ENCODE measurements at regions not wholly inside any gene's neighbourhood (a gene's known extent, or its start where the extent isn't known, plus 50 kb on each side); places are given as distances from the start of the nearest gene placed in this dataset. TPM values are rescaled to one million over a fixed set of nuclear protein-coding genes. Genes with fewer than 3 reads are reported as not detected.

- H3K36me3 ChIP-seq (replicated peaks; ENCODE audit: insufficient read depth, low read depth) = no peaks in the 10 kb centered on the region
- 82% methylated on average over 3 of the region's 3 CpGs for WGBS (ENCODE audit: low lambda C conversion rate, missing lambda C conversion rate)
- no peak overlapping the region for H3K27ac ChIP-seq
- H3K9me2 ChIP-seq (replicated peaks; ENCODE audit: insufficient read depth) = no peaks in the 10 kb centered on the region
- no peaks in the 10 kb centered on the region for H3K4me1 ChIP-seq (ENCODE audit: insufficient read depth)
- H2AFZ ChIP-seq = no peak overlapping the region
- no peak overlapping the region for H3K4me2 ChIP-seq
- H3K27me3 ChIP-seq = no peaks in the 10 kb centered on the region
- no peaks in the 10 kb centered on the region for H3K9me3 ChIP-seq (ENCODE audit: low read depth)
- no peaks in the 10 kb centered on the region for H4K20me1 ChIP-seq (ENCODE audit: insufficient read depth, poor library complexity, severe bottlenecking)
- no peak for DNase-seq (ENCODE audit: low spot score)
- H3K79me2 ChIP-seq = no peaks in the 10 kb centered on the region
- TF ChIP-seq EZH2phosphoT487 (IDR thresholded peaks at IDR 0.05; ENCODE audit: low read depth, severe bottlenecking, unreplicated experiment) (no peak), CTCF (IDR thresholded peaks at IDR 0.05; ENCODE audit: poor library complexity) (no peak), EZH2 (IDR thresholded peaks at IDR 0.05; ENCODE audit: borderline replicate concordance) (no peak)
- no peak overlapping the region for H3K4me3 ChIP-seq
Observed at GRCh38 chr3:105315815-105316214, 50.9 kb upstream of the ALCAM start.

- Histone ChIP-seq H3K27ac (no peak overlapping the region), H3K4me1 (ENCODE audit: insufficient read depth) (no peaks in the 10 kb centered on the region), H2AFZ (no peak overlapping the region), H3K79me2 (no peaks in the 10 kb centered on the region), H3K4me3 (no peak overlapping the region), H3K9me2 (replicated peaks; ENCODE audit: insufficient read depth) (no peaks in the 10 kb centered on the region), H4K20me1 (ENCODE audit: insufficient read depth, poor library complexity, severe bottlenecking) (no peaks in the 10 kb centered on the region), H3K9me3 (ENCODE audit: low read depth) (no peaks in the 10 kb centered on the region), H3K36me3 (replicated peaks; ENCODE audit: insufficient read depth, low read depth) (no peaks in the 10 kb centered on the region), H3K4me2 (no peak overlapping the region), H3K27me3 (no peaks in the 10 kb centered on the region)
- TF ChIP-seq EZH2 (IDR thresholded peaks at IDR 0.05; ENCODE audit: borderline replicate concordance) (no peak), EZH2phosphoT487 (IDR thresholded peaks at IDR 0.05; ENCODE audit: low read depth, severe bottlenecking, unreplicated experiment) (no peak), CTCF (IDR thresholded peaks at IDR 0.05; ENCODE audit: poor library complexity) (no peak)
- no peak for DNase-seq (ENCODE audit: low spot score)
- 92% methylated on average over 2 of the region's 2 CpGs for WGBS (ENCODE audit: low lambda C conversion rate, missing lambda C conversion rate)
Observed at GRCh38 chr3:105316331-105316730, 50.4 kb upstream of the ALCAM start.

MicroRNAs encoded in the stretch of these regions (microRNA counts, 767-probe panel; counts per million panel counts)
- not detected for microRNA hsa-miR-548ab

Small RNAs in the stretch of these regions (microRNA-seq; reads per million reads assigned to microRNA genes)
- gene MIR548AB = not detected

Small RNAs in the stretch of these regions (small RNA-seq; reads per million reads assigned to genes)
- gene MIR548AB (not detected), gene NDUFA4P2 (not detected), gene RNU1-43P (not detected), gene RNU6-461P (not detected), gene TUBBP11 (not detected)
